NCI-H510A (cell line): ENCODE measurements at regions not wholly inside any gene's neighbourhood (a gene's known extent, or its start where the extent isn't known, plus 50 kb on each side); places are given as distances from the start of the nearest gene placed in this dataset.
"Not testable (repeated sequence)": the region's sequence is repeated elsewhere in the genome, so short reads cannot be mapped to it uniquely, and the experiment has no call there.

Source experiments
- DNase-seq: peaks from one replicate; lab custom pipeline; 2025; lab: John Stamatoyannopoulos, UW

DNA sequence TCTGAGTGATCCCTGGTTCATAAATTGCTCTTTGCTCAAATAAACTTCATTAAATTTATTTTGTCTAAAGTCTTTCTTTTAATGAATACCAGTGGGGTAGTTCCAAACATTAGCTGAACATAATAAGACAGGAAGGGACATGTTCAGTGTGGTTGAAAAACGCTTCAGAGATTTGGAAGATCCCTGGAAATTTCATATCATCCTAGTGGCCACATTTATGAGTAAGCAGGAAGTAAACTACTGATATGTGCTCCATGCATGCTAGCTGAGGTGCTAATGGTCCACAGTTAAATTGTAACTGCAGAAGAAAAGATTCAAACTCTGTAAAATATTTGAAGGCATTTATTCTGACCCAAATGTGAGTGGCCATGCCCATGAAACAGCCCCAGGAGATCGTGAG is 1328.7 kb downstream of the ADGRL3 start:
- DNase-seq = no peak

DNA sequence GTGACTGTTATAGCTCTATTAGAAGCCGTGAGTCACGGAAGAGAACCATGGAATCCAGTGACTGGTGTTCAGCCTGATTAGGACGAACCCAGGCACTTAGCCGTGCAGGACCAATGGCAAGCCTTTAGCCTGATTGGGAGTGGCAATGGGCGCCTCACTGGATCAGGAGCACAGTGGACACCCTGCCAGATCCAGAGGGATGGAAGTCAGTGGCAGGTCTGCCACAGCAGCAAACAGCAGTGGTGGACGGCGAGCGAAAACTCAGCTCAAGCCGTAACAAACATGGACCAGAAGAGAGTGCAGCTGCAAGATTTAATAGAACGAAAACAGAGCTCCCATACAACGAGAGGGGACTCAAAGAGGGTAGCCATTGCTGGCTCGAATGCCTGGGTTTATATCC is 1326.5 kb downstream of the ADGRL3 start:
- no peak for DNase-seq

GRCh38 chr4:62523256-62523655 is 1323.1 kb downstream of the ADGRL3 start:
- no peak for DNase-seq

GRCh38 chr4:62522273-62522672 is 1322.1 kb downstream of the ADGRL3 start:
- no peak for DNase-seq

DNA sequence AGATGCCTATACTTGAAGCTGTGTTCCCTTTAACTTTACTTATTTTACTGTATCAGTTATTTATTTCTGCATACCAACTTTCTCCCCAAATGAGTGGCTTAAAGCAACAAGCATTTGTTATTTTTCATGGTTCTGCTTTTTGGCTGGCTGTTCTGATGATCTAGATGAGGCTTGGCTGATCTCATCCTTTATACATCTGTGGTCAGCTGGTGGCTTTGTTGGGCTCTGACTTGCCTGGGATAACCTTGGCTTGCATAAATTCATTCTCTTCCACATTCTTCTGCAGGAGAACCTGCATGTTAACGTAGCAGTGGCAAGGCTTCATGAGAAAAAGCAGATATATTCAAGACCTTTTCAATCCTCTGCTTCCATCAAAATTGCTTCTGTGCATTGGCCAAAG is 1317.6 kb downstream of the ADGRL3 start:
- DNase-seq = no peak

DNA sequence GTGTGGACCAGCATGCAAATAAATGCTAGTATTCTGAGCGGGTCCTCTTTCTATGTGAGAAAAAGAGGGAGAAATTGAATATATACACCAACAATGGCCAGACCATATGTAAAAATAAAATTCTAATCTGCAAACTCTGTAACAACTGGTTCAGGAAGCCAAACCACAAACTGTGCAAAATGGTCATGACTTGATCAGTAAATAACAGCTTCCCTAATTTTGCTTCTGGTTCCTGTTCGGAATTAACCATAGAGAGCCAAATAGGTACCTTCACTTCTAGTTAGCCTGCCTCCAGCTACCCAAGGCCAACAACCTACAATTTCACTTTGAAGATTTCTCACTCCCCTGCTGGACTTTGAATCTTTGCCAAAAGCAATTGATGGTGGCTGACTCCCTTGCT is 1313.2 kb downstream of the ADGRL3 start:
- DNase-seq = no peak

GRCh38 chr4:62512271-62512670 is 1312.1 kb downstream of the ADGRL3 start:
- DNase-seq = no peak

- DNase-seq = no peak
Observed at GRCh38 chr4:62510228-62510627, 1310.1 kb downstream of the ADGRL3 start.

DNA sequence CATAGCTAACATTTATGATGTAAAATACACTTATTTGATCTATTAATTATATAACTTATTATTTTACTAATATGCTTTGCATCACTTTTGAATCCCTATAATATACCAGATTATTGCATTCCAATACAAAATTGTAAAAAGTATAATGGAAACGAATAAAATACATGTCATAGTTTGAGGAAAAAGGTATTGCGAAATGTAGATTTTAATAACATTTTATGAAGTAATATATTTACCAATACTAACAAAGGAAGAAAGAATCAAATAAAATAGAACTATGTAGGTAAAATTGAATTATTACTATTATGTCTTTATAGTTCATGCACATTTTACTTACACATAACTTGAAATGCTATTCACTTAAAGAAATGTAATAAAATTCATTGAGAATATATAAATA is 1300.2 kb downstream of the ADGRL3 start:
- no peak for DNase-seq

DNA sequence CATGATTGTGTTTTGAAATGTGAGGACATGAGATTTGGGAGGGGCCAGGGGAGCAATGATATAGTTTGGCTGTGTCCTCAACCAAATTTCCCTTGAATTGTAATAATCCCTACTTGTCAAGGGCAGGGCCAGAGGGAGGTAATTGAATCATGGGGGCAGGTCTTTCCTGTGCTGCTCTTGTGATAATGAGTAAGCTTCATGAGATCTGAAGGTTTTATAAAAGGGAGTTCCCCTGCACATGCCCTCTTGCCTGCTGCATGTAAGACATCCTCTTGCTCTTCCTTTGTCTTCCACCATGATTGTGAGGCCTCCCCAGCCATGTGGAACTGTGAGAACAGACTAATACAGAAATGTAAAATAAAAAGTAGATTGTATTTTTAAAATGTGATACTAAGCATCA is 1294.9 kb downstream of the ADGRL3 start:
- DNase-seq = no peak

DNA sequence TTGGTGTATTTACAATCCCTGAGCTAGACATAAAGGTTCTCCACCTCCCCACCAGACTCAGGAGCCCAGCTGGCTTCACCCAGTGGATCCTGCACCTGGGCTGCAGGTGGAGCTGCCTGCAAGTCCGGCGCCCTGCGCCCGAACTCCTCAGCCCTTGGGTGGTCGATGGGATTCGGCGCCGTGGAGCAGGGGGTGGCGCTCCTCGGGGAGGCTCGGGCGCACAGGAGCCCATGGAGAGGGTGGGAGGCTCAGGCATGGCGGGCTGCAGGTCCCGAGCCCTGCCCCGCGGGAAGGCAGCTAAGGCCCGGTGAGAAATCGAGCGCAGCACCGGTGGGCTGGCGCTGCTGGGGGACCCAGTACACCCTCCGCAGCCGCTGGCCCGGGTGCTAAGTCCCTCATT is 1291.6 kb downstream of the ADGRL3 start:
- not testable (repeated sequence) for DNase-seq

DNA sequence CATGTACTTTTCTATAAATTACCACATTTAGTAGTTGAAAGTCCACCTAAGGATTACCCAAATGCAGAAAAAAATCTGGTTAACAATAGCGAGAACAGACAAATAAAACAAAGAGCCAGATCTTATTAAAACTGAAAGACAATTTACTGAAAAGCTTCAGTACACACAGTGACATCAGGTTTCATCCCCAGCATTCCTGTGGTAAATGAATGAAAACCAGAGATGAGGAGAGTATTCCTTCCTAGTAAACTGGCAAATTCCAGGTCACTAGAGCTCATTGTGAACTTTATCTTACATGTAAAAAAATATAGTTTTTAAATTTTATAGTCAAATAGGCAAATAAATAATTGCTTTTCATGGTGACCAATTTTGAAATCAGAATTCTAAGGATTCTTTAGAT is 1290.5 kb downstream of the ADGRL3 start:
- DNase-seq = no peak

DNA sequence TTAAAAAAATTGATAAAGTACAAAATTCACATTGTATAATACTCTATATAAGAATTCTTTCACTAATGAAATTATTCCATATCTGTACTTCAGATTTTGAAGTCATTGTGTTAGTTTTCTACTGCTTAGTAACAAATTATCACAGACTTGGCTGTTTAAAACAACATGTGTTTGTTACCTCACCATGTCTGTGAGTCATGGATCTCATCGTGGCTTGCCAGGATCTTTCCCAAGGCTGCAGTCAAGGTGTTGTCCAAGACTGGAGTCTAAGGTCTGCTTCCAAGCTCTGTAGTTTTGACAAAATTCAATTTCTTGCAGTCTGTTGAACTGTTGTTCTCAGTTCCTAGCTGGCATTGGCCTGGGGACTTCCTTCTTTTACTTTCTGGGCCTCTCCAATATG is 1286.9 kb downstream of the ADGRL3 start:
- DNase-seq = no peak

GRCh38 chr4:62484357-62484756 is 1284.2 kb downstream of the ADGRL3 start:
- no peak for DNase-seq

DNA sequence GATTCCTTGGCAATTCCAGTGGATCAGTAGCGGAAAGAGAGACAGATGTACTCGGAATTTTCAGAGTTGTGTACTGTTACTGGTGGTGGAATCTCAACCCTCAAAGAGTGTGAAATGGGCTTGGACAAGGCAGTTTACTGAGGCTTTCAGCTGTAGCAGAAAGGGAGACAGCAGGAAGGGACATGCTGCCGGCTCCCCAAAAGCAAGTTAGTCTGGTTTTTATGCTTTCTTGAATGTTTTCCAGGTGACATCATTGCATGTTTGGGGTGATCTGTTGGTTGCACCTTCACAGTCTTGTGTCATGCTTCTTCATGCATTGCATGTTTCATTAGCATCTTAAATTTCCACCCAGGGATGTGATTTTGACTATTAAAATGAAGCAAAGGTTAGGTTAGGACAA is 1282.2 kb downstream of the ADGRL3 start:
- DNase-seq = no peak

DNA sequence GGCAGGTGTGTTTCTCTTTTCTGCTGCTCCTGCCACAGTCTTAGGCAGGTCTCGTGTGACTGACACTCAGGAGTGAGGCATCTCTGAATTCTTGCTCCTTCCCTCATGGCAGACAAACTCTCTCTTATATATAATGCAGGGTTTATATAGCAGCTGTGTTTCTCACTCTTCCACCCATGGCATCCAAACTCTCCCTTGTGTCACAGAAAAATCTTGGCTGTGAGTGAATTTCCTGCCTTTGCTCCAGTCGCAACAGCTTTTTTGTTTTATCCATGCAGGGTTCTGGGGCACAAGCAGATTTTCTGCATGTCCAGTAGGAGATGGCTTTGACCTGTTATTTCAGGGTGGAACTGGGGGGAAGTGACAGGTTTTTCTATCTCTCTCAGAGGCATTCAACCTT is 1275.5 kb downstream of the ADGRL3 start:
- DNase-seq = no peak

DNA sequence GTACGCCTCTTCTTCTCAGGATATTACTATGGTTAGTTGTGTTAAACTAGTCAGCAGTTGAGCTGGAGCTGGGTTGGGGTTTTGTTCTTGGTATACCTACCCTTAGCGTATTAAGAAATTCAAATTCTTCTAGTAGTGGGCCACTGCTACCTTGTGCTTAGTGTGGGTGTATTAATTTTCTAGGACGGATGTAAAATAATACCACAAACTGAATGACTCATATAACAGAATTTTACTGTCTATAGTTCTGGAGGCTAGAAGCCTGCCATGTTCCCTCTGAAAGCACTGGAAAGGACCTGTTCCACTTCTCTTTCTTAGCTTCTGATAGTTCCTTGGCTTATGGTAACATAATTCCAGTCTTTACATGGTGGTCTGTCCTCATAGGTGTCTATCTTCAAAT is 1274.7 kb downstream of the ADGRL3 start:
- no peak for DNase-seq

GRCh38 chr4:62471021-62471420 is 1270.9 kb downstream of the ADGRL3 start:
- DNase-seq = no peak

GRCh38 chr4:62470421-62470983 is 1270.4 kb downstream of the ADGRL3 start:
- no peak for DNase-seq

- DNase-seq = no peak
Observed at GRCh38 chr4:62470020-62470419, 1269.9 kb downstream of the ADGRL3 start.

DNA sequence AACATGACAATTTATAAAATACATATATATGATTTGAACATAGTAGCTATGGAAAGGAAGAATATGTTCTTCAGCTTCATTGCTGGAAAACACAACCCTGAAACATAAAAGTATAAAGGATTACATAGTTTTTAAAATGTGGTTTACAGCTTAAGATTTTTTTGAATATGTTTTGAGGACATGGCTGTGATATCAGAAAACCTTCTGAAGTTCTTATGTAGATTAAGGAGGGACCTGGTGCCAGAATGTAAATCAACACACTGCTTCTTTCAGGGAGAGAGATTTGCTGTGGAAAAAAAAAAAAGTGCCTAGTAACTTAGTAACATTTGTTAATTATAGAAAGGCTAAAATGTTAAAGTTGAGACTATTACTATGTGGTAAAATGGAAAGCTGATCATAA is 1261.8 kb downstream of the ADGRL3 start:
- no peak for DNase-seq

DNA sequence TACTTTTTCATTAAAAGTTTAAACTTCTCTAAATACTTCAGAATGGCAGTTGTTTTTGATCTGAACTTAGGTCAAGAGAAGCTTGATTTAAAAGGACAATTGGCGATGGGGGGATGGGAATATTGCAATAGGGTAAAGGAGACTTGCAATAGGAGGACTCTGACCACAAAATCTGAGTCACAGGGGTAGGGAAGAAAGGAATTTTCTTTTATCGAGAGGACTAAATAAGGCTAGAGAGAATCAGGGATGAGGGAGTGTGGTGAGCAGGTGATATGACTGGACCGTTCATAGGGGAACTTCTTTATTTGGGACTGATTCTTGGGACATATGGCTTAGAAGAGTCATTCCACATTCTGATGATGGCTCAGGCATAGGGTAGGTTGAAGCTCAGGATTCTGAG is 1260.2 kb downstream of the ADGRL3 start:
- DNase-seq = no peak

- no peak for DNase-seq
Observed at GRCh38 chr4:62457356-62457755, 1257.2 kb downstream of the ADGRL3 start.

DNA sequence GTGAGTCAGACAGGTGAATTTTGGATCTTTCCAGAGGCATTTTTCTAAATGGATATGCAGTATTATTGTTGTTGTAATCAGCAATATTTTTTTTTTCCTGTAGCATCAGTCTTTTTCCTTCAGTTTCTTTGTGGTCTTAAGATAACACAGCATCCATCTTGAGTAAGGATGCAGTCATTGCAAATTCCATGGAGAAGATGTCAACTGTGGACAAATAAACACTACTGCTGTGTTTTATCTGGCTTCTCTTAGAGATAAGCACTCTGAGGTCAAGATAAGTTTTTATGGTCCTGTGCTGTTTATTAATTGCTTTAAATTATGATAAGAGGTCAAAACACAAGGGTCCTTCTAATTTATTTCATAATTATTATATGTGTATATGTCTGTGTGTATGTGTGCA is 1255.7 kb downstream of the ADGRL3 start:
- DNase-seq = no peak

- no peak for DNase-seq
Observed at GRCh38 chr4:62454535-62454934, 1254.4 kb downstream of the ADGRL3 start.
